ENCODE measurements at regions not wholly inside any gene's neighbourhood (a gene's known extent, or its start where the extent isn't known, plus 50 kb on each side); places are given as distances from the start of the nearest gene placed in this dataset.

- TF ChIP-seq CTCF (IDR thresholded peaks at IDR 0.05; ENCODE audit: control insufficient read depth, insufficient read depth, low read depth, low read length, missing control alignments), result no peak
- DNase-seq (ENCODE audit: low read depth), result no peak
- H3K4me3 ChIP-seq (ENCODE audit: control insufficient read depth, low read depth, low read length), result no peak overlapping the region
These were observed 98.5 kb upstream of the RIOK3 start for GRCh38 chr18:23354625-23355024.

GRCh38 chr18:23355206-23355605, 97.9 kb upstream of the RIOK3 start:
- no peak overlapping the region for H3K4me3 ChIP-seq (ENCODE audit: control insufficient read depth, low read depth, low read length)
- no peak for DNase-seq (ENCODE audit: low read depth)
- no peak for TF ChIP-seq CTCF (IDR thresholded peaks at IDR 0.05; ENCODE audit: control insufficient read depth, insufficient read depth, low read depth, low read length, missing control alignments)

- no peak for DNase-seq (ENCODE audit: low read depth)
- no peak overlapping the region for H3K4me3 ChIP-seq (ENCODE audit: control insufficient read depth, low read depth, low read length)
- TF ChIP-seq CTCF (IDR thresholded peaks at IDR 0.05; ENCODE audit: control insufficient read depth, insufficient read depth, low read depth, low read length, missing control alignments), result no peak
These were observed 96.7 kb upstream of the RIOK3 start for GRCh38 chr18:23356424-23356823.

GRCh38 chr18:23356915-23357601, 96.0 kb upstream of the RIOK3 start:
- no peak for TF ChIP-seq CTCF (IDR thresholded peaks at IDR 0.05; ENCODE audit: control insufficient read depth, insufficient read depth, low read depth, low read length, missing control alignments)
- DNase-seq (ENCODE audit: low read depth), result peak; percentile 38
- no peak overlapping the region for H3K4me3 ChIP-seq (ENCODE audit: control insufficient read depth, low read depth, low read length)

GRCh38 chr18:23357996-23358594, 95.0 kb upstream of the RIOK3 start:
- no peak overlapping the region for H3K4me3 ChIP-seq (ENCODE audit: control insufficient read depth, low read depth, low read length)
- no peak for DNase-seq (ENCODE audit: low read depth)
- TF ChIP-seq CTCF (IDR thresholded peaks at IDR 0.05; ENCODE audit: control insufficient read depth, insufficient read depth, low read depth, low read length, missing control alignments), result no peak

- no peak overlapping the region for H3K4me3 ChIP-seq (ENCODE audit: control insufficient read depth, low read depth, low read length)
- no peak for DNase-seq (ENCODE audit: low read depth)
- no peak for TF ChIP-seq CTCF (IDR thresholded peaks at IDR 0.05; ENCODE audit: control insufficient read depth, insufficient read depth, low read depth, low read length, missing control alignments)
These were observed 93.7 kb upstream of the RIOK3 start for GRCh38 chr18:23359421-23359820.

Data from AG09309 (cell line).